ENCODE measurements at regions not wholly inside any gene's neighbourhood (a gene's known extent, or its start where the extent isn't known, plus 50 kb on each side); places are given as distances from the start of the nearest gene placed in this dataset.

DNA sequence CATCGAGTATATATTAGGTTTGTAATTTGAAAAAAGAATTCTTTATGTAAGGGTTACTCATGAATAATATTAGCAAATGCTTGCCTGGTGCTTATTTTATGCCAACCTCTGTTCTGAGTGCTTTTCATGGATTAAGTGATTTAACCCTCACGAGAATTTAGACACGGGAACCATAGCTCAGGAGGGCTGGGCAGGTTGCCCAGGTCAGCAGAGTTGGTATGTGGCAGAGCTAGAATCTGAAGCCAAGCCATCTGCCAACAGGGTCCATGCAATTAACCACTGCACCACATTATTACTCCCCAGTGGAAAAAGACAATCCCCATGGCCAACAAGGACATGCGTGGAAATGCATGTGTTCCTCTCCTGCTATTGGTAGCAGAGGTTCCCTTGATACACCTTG is 345.6 kb downstream of the CDC5L start:
- TF ChIP-seq, protein P1, sequence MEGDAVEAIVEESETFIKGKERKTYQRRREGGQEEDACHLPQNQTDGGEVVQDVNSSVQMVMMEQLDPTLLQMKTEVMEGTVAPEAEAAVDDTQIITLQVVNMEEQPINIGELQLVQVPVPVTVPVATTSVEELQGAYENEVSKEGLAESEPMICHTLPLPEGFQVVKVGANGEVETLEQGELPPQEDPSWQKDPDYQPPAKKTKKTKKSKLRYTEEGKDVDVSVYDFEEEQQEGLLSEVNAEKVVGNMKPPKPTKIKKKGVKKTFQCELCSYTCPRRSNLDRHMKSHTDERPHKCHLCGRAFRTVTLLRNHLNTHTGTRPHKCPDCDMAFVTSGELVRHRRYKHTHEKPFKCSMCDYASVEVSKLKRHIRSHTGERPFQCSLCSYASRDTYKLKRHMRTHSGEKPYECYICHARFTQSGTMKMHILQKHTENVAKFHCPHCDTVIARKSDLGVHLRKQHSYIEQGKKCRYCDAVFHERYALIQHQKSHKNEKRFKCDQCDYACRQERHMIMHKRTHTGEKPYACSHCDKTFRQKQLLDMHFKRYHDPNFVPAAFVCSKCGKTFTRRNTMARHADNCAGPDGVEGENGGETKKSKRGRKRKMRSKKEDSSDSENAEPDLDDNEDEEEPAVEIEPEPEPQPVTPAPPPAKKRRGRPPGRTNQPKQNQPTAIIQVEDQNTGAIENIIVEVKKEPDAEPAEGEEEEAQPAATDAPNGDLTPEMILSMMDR (IDR thresholded peaks at IDR 0.05; ENCODE audit: low read length), result no peak
- no peak for TF ChIP-seq EZH2 (IDR thresholded peaks at IDR 0.05; ENCODE audit: borderline replicate concordance, low read length)

All from OCI-LY1 (cell line).